ENCODE measurements at regions not wholly inside any gene's neighbourhood (a gene's known extent, or its start where the extent isn't known, plus 50 kb on each side); places are given as distances from the start of the nearest gene placed in this dataset.

- TF ChIP-seq ZBTB11 (CRISPR knock-in tag; IDR thresholded peaks at IDR 0.05) (no peak), HCFC1 (IDR thresholded peaks at IDR 0.05; ENCODE audit: low read length) (no peak), HDAC6 (IDR thresholded peaks at IDR 0.05; ENCODE audit: unreplicated experiment) (no peak), USF1 (IDR thresholded peaks at IDR 0.05; ENCODE audit: borderline replicate concordance, extremely low read length, insufficient read depth, low read depth, low read length) (no peak), SMC3 (IDR thresholded peaks at IDR 0.05; ENCODE audit: borderline replicate concordance, low read length) (no peak), BMI1 (IDR thresholded peaks at IDR 0.05; ENCODE audit: borderline replicate concordance) (no peak), BCLAF1 (IDR thresholded peaks at IDR 0.05) (no peak), YY1 (IDR thresholded peaks at IDR 0.05; ENCODE audit: low read depth, low read length) (no peak), YBX1 (IDR thresholded peaks at IDR 0.05) (no peak), NRF1 (conservative IDR thresholded peaks at IDR 0.05; ENCODE audit: low read depth, low read length) (no peak)
Observed at GRCh38 chr9:81767921-81768320, 78.6 kb upstream of the TLE1 start (continued).
